Ovary (tissue), 3 donors: ENCODE measurements at regions not wholly inside any gene's neighbourhood (a gene's known extent, or its start where the extent isn't known, plus 50 kb on each side); places are given as distances from the start of the nearest gene placed in this dataset.

Experiments
- CTCF ChIP-seq, 3 donors: fragments of 450-650 bp in 2 of 3; fragments of 200-600 bp in 1 of 3; IDR thresholded peaks; one replicate each; pipeline versions ENCODE4 v1.5.1 to v1.8.0; 2016 to 2022; ENCODE audit warnings: antibody characterized with exemption in 3 of 3, mild to moderate bottlenecking in 1 of 3
- EP300 ChIP-seq: sonication (generic); formaldehyde crosslinking; IDR thresholded peaks from one replicate; pipeline ENCODE4 v1.6.1; 2017; ENCODE audit warnings: antibody characterized with exemption
- donor health status: DM: no; HTN: no; CAD: no.

- no peak for TF ChIP-seq CTCF (IDR thresholded peaks at IDR 0.05)
- TF ChIP-seq EP300: no peak
Measured at GRCh38 chr3:135840436-135840835, 125.1 kb upstream of the PPP2R3A start.
